ENCODE measurements at regions not wholly inside any gene's neighbourhood (a gene's known extent, or its start where the extent isn't known, plus 50 kb on each side); places are given as distances from the start of the nearest gene placed in this dataset.
"Not testable (repeated sequence)": the region's sequence is repeated elsewhere in the genome, so short reads cannot be mapped to it uniquely, and the experiment has no call there.

DNA sequence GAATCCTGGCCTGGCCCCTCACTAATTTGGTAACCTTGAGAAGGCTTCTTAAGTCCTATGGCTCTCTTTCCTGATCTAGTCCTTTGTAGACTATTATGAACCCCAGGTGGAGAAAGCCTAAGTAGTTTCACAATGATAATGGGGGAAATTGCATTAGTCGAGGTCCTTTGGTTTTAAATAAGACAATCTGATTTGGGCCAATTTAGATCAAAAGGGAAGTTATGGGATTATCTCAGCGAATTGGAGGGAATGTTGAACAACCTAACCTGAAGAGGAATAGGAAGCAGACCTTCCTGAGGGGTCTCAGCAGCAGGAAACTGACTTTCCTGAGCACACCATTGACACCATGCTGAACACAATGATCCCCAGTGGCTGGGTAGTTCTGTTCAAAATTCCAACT is 331.5 kb downstream of the PRDM5 start:
- no peak overlapping the region for H3K4me3 ChIP-seq
- no peak overlapping the region for H3K27ac ChIP-seq
- TF ChIP-seq EZH2 (IDR thresholded peaks at IDR 0.05): no peak
- no peak for TF ChIP-seq POLR2AphosphoS5 (IDR thresholded peaks at IDR 0.05; ENCODE audit: borderline replicate concordance, low read depth, low read length)
- TF ChIP-seq FOXP2 (optimal IDR thresholded peaks at IDR 0.05; ENCODE audit: control extremely low read depth, extremely low read length, insufficient read depth): no peak
- H3K9ac ChIP-seq (ENCODE audit: insufficient read length): no peak overlapping the region
- H3K9me3 ChIP-seq (ENCODE audit: low read depth, low read length): no peaks in the 10 kb centered on the region
- H3K36me3 ChIP-seq (ENCODE audit: insufficient read depth, low read length): no peaks in the 10 kb centered on the region
- DNase-seq (ENCODE audit: low read depth, low spot score): no peak

DNA sequence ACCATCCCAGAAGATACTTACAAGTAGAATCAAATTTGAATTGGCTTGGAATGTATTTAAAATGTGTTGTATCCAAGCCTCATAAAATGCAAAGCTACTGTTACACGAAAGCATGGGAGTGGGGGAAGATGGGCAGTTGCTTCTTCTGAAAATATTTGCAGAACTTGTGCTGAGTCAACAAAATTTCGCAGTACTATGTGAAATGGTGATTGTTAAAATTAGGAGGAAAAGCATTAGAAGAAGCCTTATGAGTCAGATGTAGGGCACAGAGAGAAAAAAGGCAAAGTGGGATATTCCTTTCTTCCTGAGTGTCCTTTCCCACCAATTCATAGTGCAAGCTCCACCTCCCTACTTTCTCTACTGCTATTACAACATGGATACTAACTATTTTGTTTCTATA is 332.7 kb downstream of the PRDM5 start:
- H3K27ac ChIP-seq: no peak overlapping the region
- H3K4me3 ChIP-seq: no peak overlapping the region
- H3K9me3 ChIP-seq (ENCODE audit: low read depth, low read length): no peaks in the 10 kb centered on the region
- TF ChIP-seq EZH2 (IDR thresholded peaks at IDR 0.05) (no peak), POLR2AphosphoS5 (IDR thresholded peaks at IDR 0.05; ENCODE audit: borderline replicate concordance, low read depth, low read length) (no peak), FOXP2 (optimal IDR thresholded peaks at IDR 0.05; ENCODE audit: control extremely low read depth, extremely low read length, insufficient read depth) (no peak)
- H3K9ac ChIP-seq (ENCODE audit: insufficient read length): no peak overlapping the region
- no peak for DNase-seq (ENCODE audit: low read depth, low spot score)
- no peaks in the 10 kb centered on the region for H3K36me3 ChIP-seq (ENCODE audit: insufficient read depth, low read length)

DNA sequence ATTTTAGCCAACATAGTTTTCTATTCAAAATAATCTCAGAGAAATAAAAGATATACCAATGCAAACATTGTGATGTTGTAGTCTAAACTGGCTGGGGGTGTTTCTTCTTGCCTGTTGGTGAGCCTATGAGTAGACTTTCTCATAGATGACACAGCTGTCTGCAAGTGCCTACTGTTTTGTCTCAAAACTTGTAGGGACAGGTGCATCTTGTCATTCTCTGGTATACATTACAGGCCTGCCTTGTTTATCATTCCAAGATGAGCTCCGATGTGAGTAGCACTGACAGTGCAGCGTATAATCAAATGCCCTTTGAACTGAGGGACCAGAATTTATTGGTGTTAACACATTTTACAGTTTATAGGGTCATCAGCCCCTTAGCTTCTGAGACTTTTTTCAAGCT is 353.8 kb downstream of the PRDM5 start:
- Histone ChIP-seq H3K9me3 (ENCODE audit: low read depth, low read length) (no peaks in the 10 kb centered on the region), H3K9ac (ENCODE audit: insufficient read length) (no peak overlapping the region), H3K36me3 (ENCODE audit: insufficient read depth, low read length) (no peaks in the 10 kb centered on the region), H3K27ac (no peak overlapping the region), H3K4me3 (no peak overlapping the region)
- DNase-seq (ENCODE audit: low read depth, low spot score): no peak
- TF ChIP-seq FOXP2 (optimal IDR thresholded peaks at IDR 0.05; ENCODE audit: control extremely low read depth, extremely low read length, insufficient read depth) (no peak), EZH2 (IDR thresholded peaks at IDR 0.05) (no peak), POLR2AphosphoS5 (IDR thresholded peaks at IDR 0.05; ENCODE audit: borderline replicate concordance, low read depth, low read length) (no peak)

DNA sequence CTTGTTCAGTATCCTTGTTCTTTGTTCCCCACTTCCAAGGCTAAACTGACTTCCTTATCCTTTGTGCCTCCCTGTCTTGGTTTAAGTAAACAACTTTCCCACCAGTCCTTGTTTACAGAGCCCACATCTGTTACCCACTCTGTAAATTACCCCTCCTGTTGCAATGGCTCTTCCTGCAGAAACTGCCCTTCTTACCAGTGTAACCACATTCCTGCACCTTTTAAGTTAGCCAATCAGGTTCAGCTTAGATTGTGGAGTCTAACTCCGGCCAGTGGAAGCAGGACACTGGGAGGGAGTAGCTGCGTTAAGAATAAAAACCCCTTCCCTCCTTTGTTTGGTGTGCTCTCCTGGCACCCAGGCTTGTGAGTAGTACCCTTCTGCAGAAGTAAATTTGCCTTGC is 360.9 kb downstream of the PRDM5 start:
- Histone ChIP-seq H3K9ac (ENCODE audit: insufficient read length) (no peak overlapping the region), H3K36me3 (ENCODE audit: insufficient read depth, low read length) (no peaks in the 10 kb centered on the region), H3K9me3 (ENCODE audit: low read depth, low read length) (no peaks in the 10 kb centered on the region), H3K4me3 (no peak overlapping the region), H3K27ac (no peak overlapping the region)
- no peak for DNase-seq (ENCODE audit: low read depth, low spot score)
- no peak for TF ChIP-seq POLR2AphosphoS5 (IDR thresholded peaks at IDR 0.05; ENCODE audit: borderline replicate concordance, low read depth, low read length)

DNA sequence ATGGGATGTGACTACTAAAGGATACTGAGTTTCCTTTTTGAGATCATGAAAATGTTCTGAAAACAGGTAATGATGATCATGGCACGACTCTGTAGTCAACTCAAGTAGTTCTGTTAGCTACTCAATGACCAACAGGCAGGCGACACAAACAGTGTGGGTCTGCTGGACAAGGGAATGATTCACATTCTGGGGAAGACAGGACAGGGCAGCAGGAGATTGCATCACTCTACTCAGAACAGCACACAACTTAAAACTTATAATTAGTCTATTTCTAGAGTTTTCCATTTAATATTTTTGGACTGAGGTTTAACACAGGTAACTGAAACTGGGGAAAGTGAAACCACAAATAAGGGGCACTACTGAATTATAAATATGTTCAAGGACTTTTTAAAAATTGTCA is 365.2 kb downstream of the PRDM5 start:
- H3K4me3 ChIP-seq: no peak overlapping the region
- H3K9me3 ChIP-seq (ENCODE audit: low read depth, low read length): no peaks in the 10 kb centered on the region
- H3K9ac ChIP-seq (ENCODE audit: insufficient read length): no peak overlapping the region
- DNase-seq (ENCODE audit: low read depth, low spot score): no peak
- no peaks in the 10 kb centered on the region for H3K36me3 ChIP-seq (ENCODE audit: insufficient read depth, low read length)
- H3K27ac ChIP-seq: no peak overlapping the region
- TF ChIP-seq FOXP2 (optimal IDR thresholded peaks at IDR 0.05; ENCODE audit: control extremely low read depth, extremely low read length, insufficient read depth) (no peak), POLR2AphosphoS5 (IDR thresholded peaks at IDR 0.05; ENCODE audit: borderline replicate concordance, low read depth, low read length) (no peak), EZH2 (IDR thresholded peaks at IDR 0.05) (no peak)

DNA sequence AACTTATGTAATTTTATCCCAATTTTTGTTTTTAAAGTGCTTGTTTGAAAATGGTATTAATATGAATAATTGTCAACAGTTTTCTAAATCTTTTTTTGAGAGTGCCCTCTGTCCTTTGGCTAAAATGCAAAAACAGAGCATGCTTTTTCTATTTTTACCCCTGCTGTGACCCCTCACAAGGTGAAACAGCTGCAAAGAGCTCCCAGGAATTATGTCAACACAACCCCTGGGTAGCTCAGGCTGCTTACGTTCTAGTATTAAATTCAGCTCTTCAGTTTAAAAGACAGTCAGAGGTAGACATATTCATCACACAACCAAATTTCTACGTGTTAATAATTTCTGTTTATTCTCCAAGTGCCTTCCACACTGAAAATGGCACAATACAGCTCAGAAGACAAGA is 367.5 kb downstream of the PRDM5 start:
- Histone ChIP-seq H3K36me3 (ENCODE audit: insufficient read depth, low read length) (no peaks in the 10 kb centered on the region), H3K27ac (no peak overlapping the region), H3K4me3 (no peak overlapping the region), H3K9me3 (ENCODE audit: low read depth, low read length) (no peaks in the 10 kb centered on the region), H3K9ac (ENCODE audit: insufficient read length) (no peak overlapping the region)
- no peak for DNase-seq (ENCODE audit: low read depth, low spot score)
- TF ChIP-seq FOXP2 (optimal IDR thresholded peaks at IDR 0.05; ENCODE audit: control extremely low read depth, extremely low read length, insufficient read depth) (no peak), POLR2AphosphoS5 (IDR thresholded peaks at IDR 0.05; ENCODE audit: borderline replicate concordance, low read depth, low read length) (no peak)

DNA sequence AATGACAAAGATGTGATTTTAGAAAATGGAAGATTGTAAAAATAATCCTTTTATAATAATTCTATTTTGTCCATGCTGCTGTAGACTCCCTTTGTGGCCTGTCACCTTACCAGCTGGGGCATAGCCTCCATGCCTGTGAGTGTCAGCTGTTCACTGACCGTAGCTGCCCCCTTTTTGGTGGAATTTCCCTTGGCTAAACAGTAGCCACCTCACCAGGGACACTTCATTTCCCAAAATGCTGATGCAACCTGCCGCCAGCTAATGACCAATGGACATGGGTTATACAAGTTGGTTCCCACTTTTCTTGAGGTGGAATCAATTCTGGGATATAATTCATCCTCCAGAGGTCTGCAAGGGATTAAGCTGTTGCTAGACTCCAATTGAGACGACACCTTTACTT is 368.4 kb downstream of the PRDM5 start:
- H3K9ac ChIP-seq (ENCODE audit: insufficient read length): no peak overlapping the region
- H3K4me3 ChIP-seq: no peak overlapping the region
- no peak overlapping the region for H3K27ac ChIP-seq
- no peak for TF ChIP-seq FOXP2 (optimal IDR thresholded peaks at IDR 0.05; ENCODE audit: control extremely low read depth, extremely low read length, insufficient read depth)
- TF ChIP-seq POLR2AphosphoS5 (IDR thresholded peaks at IDR 0.05; ENCODE audit: borderline replicate concordance, low read depth, low read length): no peak
- TF ChIP-seq EZH2 (IDR thresholded peaks at IDR 0.05): no peak
- H3K36me3 ChIP-seq (ENCODE audit: insufficient read depth, low read length): no peaks in the 10 kb centered on the region
- no peak for DNase-seq (ENCODE audit: low read depth, low spot score)
- H3K9me3 ChIP-seq (ENCODE audit: low read depth, low read length): no peaks in the 10 kb centered on the region

DNA sequence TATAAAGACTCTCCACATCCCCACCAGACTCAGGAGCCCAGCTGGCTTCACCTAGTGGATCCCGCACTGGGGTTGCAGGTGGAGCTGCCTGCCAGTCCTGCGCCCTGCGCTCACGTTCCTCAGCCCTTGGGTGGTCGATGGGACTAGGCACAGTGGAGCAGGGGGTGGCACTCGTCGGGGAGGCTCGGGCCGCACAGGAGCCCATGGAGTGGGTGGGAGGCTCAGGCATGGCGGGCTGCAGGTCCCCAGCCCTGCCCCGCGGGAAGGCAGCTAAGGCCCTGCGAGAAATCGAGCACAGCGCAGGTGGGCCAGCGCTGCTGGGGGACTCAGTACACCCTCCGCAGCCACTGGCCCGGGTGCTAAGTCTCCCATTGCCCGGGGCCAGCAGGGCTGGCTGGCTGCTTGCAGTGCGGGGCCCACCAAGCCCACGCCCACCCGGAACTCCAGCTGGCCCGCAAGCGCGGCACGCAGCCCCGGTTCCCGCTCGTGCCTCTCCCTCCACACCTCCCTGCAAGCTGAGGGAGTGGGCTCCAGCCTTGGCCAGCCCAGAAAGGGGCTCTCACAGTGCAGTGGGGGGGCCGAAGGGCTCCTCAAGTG is 371.8 kb downstream of the PRDM5 start:
- H3K36me3 ChIP-seq (ENCODE audit: insufficient read depth, low read length); H3K4me3 ChIP-seq; DNase-seq (ENCODE audit: low read depth, low spot score); H3K27ac ChIP-seq; H3K9ac ChIP-seq (ENCODE audit: insufficient read length); H3K9me3 ChIP-seq (ENCODE audit: low read depth, low read length): not testable (repeated sequence)

DNA sequence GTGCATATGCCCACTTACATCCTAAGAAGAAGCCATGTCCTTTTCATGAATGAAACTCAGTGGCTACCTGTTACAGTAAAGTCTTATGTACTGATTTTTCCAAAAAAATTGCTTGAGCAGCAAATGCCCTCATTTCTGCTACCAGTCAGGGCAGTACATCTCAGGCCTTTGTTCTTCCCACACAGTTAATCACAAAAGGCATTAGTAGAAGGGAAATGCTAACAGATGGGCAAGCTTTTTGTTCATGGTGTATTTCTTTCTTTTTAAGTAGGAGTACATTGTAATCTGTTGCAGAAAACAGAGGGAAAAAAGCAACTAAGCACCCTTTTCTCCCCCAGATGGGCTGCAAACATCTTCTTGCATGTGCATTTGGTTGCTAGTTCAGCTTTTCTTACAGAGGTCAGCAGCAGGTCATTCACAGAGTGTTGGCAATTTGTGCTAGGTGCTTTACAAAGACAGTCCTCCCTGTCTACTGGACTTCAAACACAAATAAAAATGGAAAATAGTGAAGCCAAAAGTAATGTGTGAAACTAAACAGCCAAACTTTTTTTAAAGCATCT is 373.4 kb downstream of the PRDM5 start:
- Histone ChIP-seq H3K27ac (no peak overlapping the region), H3K9ac (ENCODE audit: insufficient read length) (no peak overlapping the region), H3K4me3 (no peak overlapping the region), H3K36me3 (ENCODE audit: insufficient read depth, low read length) (no peaks in the 10 kb centered on the region), H3K9me3 (ENCODE audit: low read depth, low read length) (no peaks in the 10 kb centered on the region)
- no peak for DNase-seq (ENCODE audit: low read depth, low spot score)
- TF ChIP-seq FOXP2 (optimal IDR thresholded peaks at IDR 0.05; ENCODE audit: control extremely low read depth, extremely low read length, insufficient read depth): no peak
- TF ChIP-seq POLR2AphosphoS5 (IDR thresholded peaks at IDR 0.05; ENCODE audit: borderline replicate concordance, low read depth, low read length): no peak
- no peak for TF ChIP-seq EZH2 (IDR thresholded peaks at IDR 0.05)
